ENCODE measurements at regions not wholly inside any gene's neighbourhood (a gene's known extent, or its start where the extent isn't known, plus 50 kb on each side); places are given as distances from the start of the nearest gene placed in this dataset.
A peak's percentile ranks its signal among the peaks of the same experiment; 100 is the strongest.
"Not testable (repeated sequence)": the region's sequence is repeated elsewhere in the genome, so short reads cannot be mapped to it uniquely, and the experiment has no call there.

- DNase-seq (ENCODE audit: low read depth) = no peak
Observed at GRCh38 chr18:10169064-10169562, 255.3 kb downstream of the VAPA start.

GRCh38 chr18:10169814-10170213 is 256.0 kb downstream of the VAPA start:
- DNase-seq (ENCODE audit: low read depth) = no peak

- no peak for DNase-seq (ENCODE audit: low read depth)
Observed at GRCh38 chr18:10170375-10170774, 256.6 kb downstream of the VAPA start.

- not testable (repeated sequence) for DNase-seq (ENCODE audit: low read depth)
Observed at GRCh38 chr18:10175333-10175732, 261.5 kb downstream of the VAPA start.

GRCh38 chr18:10179326-10179725 is 265.5 kb downstream of the VAPA start:
- DNase-seq (ENCODE audit: low read depth) = not testable (repeated sequence)

- no peak for DNase-seq (ENCODE audit: low read depth)
Observed at GRCh38 chr18:10182009-10182624, 268.3 kb downstream of the VAPA start.

- no peak for DNase-seq (ENCODE audit: low read depth)
Observed at GRCh38 chr18:10184776-10185175, 269.7 kb upstream of the APCDD1 start.

- DNase-seq (ENCODE audit: low read depth) = no peak
Observed at GRCh38 chr18:10188971-10189810, 265.2 kb upstream of the APCDD1 start.

GRCh38 chr18:10190564-10190963 is 263.9 kb upstream of the APCDD1 start:
- peak; percentile 89 for DNase-seq (ENCODE audit: low read depth)

GRCh38 chr18:10193444-10193843 is 261.0 kb upstream of the APCDD1 start:
- DNase-seq (ENCODE audit: low read depth) = no peak

- DNase-seq (ENCODE audit: low read depth) = no peak
Observed at GRCh38 chr18:10194592-10194991, 259.8 kb upstream of the APCDD1 start.

- no peak for DNase-seq (ENCODE audit: low read depth)
Observed at GRCh38 chr18:10195529-10195928, 258.9 kb upstream of the APCDD1 start.

GRCh38 chr18:10197097-10197496 is 257.3 kb upstream of the APCDD1 start:
- no peak for DNase-seq (ENCODE audit: low read depth)

GRCh38 chr18:10201226-10201625 is 253.2 kb upstream of the APCDD1 start:
- DNase-seq (ENCODE audit: low read depth) = no peak

GRCh38 chr18:10201659-10202058 is 252.8 kb upstream of the APCDD1 start:
- DNase-seq (ENCODE audit: low read depth) = no peak

GRCh38 chr18:10202845-10203321 is 251.6 kb upstream of the APCDD1 start:
- DNase-seq (ENCODE audit: low read depth) = no peak

GRCh38 chr18:10205151-10205550 is 249.3 kb upstream of the APCDD1 start:
- no peak for DNase-seq (ENCODE audit: low read depth)

- DNase-seq (ENCODE audit: low read depth) = no peak
Observed at GRCh38 chr18:10207682-10208345, 246.6 kb upstream of the APCDD1 start.

GRCh38 chr18:10209302-10209701 is 245.1 kb upstream of the APCDD1 start:
- DNase-seq (ENCODE audit: low read depth) = no peak

GRCh38 chr18:10210057-10210633 is 244.3 kb upstream of the APCDD1 start:
- no peak for DNase-seq (ENCODE audit: low read depth)

- DNase-seq (ENCODE audit: low read depth) = peak; percentile 46
Observed at GRCh38 chr18:10213526-10213925, 240.9 kb upstream of the APCDD1 start.

- DNase-seq (ENCODE audit: low read depth) = no peak
Observed at GRCh38 chr18:10215446-10215845, 239.0 kb upstream of the APCDD1 start.
